ENCODE measurements at regions not wholly inside any gene's neighbourhood (a gene's known extent, or its start where the extent isn't known, plus 50 kb on each side); places are given as distances from the start of the nearest gene placed in this dataset.
"Not testable (repeated sequence)": the region's sequence is repeated elsewhere in the genome, so short reads cannot be mapped to it uniquely, and the experiment has no call there.

- peak overlapping the region; percentile 48 to 62 for H3K4me3 ChIP-seq
- H3K4me1 ChIP-seq: peaks cover 0 to 15% (median 0%) of the 10 kb centered on the region in 3 donors
- peak; percentile 95 for ATAC-seq
- TF ChIP-seq POLR2A (IDR thresholded peaks at IDR 0.05): peak in 1 of 2 donors; percentile 20
- TF ChIP-seq EP300 (IDR thresholded peaks at IDR 0.05): no peak
- TF ChIP-seq POLR2AphosphoS5 (IDR thresholded peaks at IDR 0.05): no peak
- peak in 1 of 4 experiments; percentile 26 for TF ChIP-seq CTCF (IDR thresholded peaks at IDR 0.05)
- H3K9me3 ChIP-seq: no peaks in the 10 kb centered on the region
- H3K27ac ChIP-seq: peak overlapping the region; percentile 36 to 85 (median 82)
- H3K36me3 ChIP-seq: no peaks in the 10 kb centered on the region
- H3K27me3 ChIP-seq: no peaks in the 10 kb centered on the region
- WGBS, 2 donors (ENCODE audit: low coverage in 1 of 2): 44 to 80% methylated on average over 1 to 5 of the region's 45 CpGs
Observed at GRCh38 chr15:77944002-77944867, 133.3 kb downstream of the TBC1D2B start.

GRCh38 chr15:77942611-77943211 is 134.8 kb downstream of the TBC1D2B start:
- 75 to 77% methylated on average over 4 to 5 of the region's 6 CpGs for WGBS, 2 donors (ENCODE audit: low coverage in 1 of 2)
- no peak for ATAC-seq
- H3K27me3 ChIP-seq: no peaks in the 10 kb centered on the region
- H3K36me3 ChIP-seq: no peaks in the 10 kb centered on the region
- H3K4me3 ChIP-seq: no peak overlapping the region
- H3K27ac ChIP-seq: no peak overlapping the region
- TF ChIP-seq EP300 (IDR thresholded peaks at IDR 0.05): no peak
- no peak for TF ChIP-seq POLR2A (IDR thresholded peaks at IDR 0.05)
- no peak for TF ChIP-seq POLR2AphosphoS5 (IDR thresholded peaks at IDR 0.05)
- no peak for TF ChIP-seq CTCF (IDR thresholded peaks at IDR 0.05)
- H3K9me3 ChIP-seq: no peaks in the 10 kb centered on the region
- H3K4me1 ChIP-seq: peaks cover 0 to 15% (median 0%) of the 10 kb centered on the region in 3 donors

- H3K27ac ChIP-seq, H3K9me3 ChIP-seq, H3K27me3 ChIP-seq, H3K36me3 ChIP-seq, H3K4me3 ChIP-seq, ATAC-seq: not testable (repeated sequence)
- peaks cover 0 to 15% (median 0%) of the 10 kb centered on the region in 3 donors for H3K4me1 ChIP-seq
- 100% methylated on average over 1 of the region's 25 CpGs; no CpG with 5 or more reads in 1 of the 2 donors for WGBS, 2 donors (ENCODE audit: low coverage in 1 of 2)
Observed at GRCh38 chr15:77941090-77941827, 136.3 kb downstream of the TBC1D2B start.

- no peaks in the 10 kb centered on the region for H3K9me3 ChIP-seq
- WGBS, 2 donors (ENCODE audit: low coverage in 1 of 2): no CpG with 5 or more reads among the region's 8 CpGs
- no peak overlapping the region for H3K27ac ChIP-seq
- H3K4me1 ChIP-seq: peaks cover 0 to 15% (median 0%) of the 10 kb centered on the region in 3 donors
- ATAC-seq: no peak
- no peaks in the 10 kb centered on the region for H3K27me3 ChIP-seq
- H3K4me3 ChIP-seq: no peak overlapping the region
- TF ChIP-seq CTCF (IDR thresholded peaks at IDR 0.05): no peak
- TF ChIP-seq POLR2A (IDR thresholded peaks at IDR 0.05): no peak
- TF ChIP-seq EP300 (IDR thresholded peaks at IDR 0.05): no peak
- TF ChIP-seq POLR2AphosphoS5 (IDR thresholded peaks at IDR 0.05): no peak
- H3K36me3 ChIP-seq: no peaks in the 10 kb centered on the region
Observed at GRCh38 chr15:77940381-77940947, 137.0 kb downstream of the TBC1D2B start.

- WGBS, 2 donors (ENCODE audit: low coverage in 1 of 2): 87 to 88% methylated on average over 4 to 6 of the region's 12 CpGs
- H3K36me3 ChIP-seq: no peaks in the 10 kb centered on the region
- H3K4me1 ChIP-seq: peaks cover 0 to 11% (median 0%) of the 10 kb centered on the region in 3 donors
- no peaks in the 10 kb centered on the region for H3K27me3 ChIP-seq
- no peak overlapping the region for H3K4me3 ChIP-seq
- ATAC-seq: no peak
- no peak for TF ChIP-seq CTCF (IDR thresholded peaks at IDR 0.05)
- no peak for TF ChIP-seq POLR2AphosphoS5 (IDR thresholded peaks at IDR 0.05)
- no peak for TF ChIP-seq POLR2A (IDR thresholded peaks at IDR 0.05)
- no peak for TF ChIP-seq EP300 (IDR thresholded peaks at IDR 0.05)
- no peaks in the 10 kb centered on the region for H3K9me3 ChIP-seq
- no peak overlapping the region for H3K27ac ChIP-seq
Observed at GRCh38 chr15:77939851-77940250, 137.7 kb downstream of the TBC1D2B start.

GRCh38 chr15:77939026-77939425 is 138.5 kb downstream of the TBC1D2B start:
- H3K4me1 ChIP-seq, H3K9me3 ChIP-seq, H3K36me3 ChIP-seq, ATAC-seq, H3K27ac ChIP-seq, H3K27me3 ChIP-seq, H3K4me3 ChIP-seq: not testable (repeated sequence)
- WGBS, 2 donors (ENCODE audit: low coverage in 1 of 2): no CpG with 5 or more reads among the region's 4 CpGs

GRCh38 chr15:77938546-77938945 is 139.0 kb downstream of the TBC1D2B start:
- not testable (repeated sequence) for ATAC-seq, H3K27ac ChIP-seq, H3K27me3 ChIP-seq, H3K9me3 ChIP-seq, H3K4me1 ChIP-seq, H3K4me3 ChIP-seq, H3K36me3 ChIP-seq
- 40% methylated on average over 2 of the region's 12 CpGs; no CpG with 5 or more reads in 1 of the 2 donors for WGBS, 2 donors (ENCODE audit: low coverage in 1 of 2)

- H3K4me1 ChIP-seq, H3K27ac ChIP-seq, H3K36me3 ChIP-seq, H3K27me3 ChIP-seq, ATAC-seq, H3K9me3 ChIP-seq, H3K4me3 ChIP-seq: not testable (repeated sequence)
Observed at GRCh38 chr15:77936567-77936966, 140.9 kb downstream of the TBC1D2B start.
